OCI-LY7 (cell line): ENCODE measurements at regions not wholly inside any gene's neighbourhood (a gene's known extent, or its start where the extent isn't known, plus 50 kb on each side); places are given as distances from the start of the nearest gene placed in this dataset.

Source experiments
- BruUV-seq: library from RNA; stranded (reverse); fragments of 400-500 nt; replicated peaks from 2 replicates; lab custom pipeline; 2021; lab: Mats Ljungman, UMichigan
- CTCF ChIA-PET: fragments of 300-600 bp; sonication (Branson Sonifier 250); formaldehyde crosslinking; loops from one replicate; lab custom pipeline; 2022; ENCODE audit warnings: antibody characterized with exemption; ENCODE audit not compliant: unreplicated experiment; lab: Charles Lee
- POLR2A ChIA-PET: fragments of 300-600 bp; sonication (Branson Sonifier 250); formaldehyde crosslinking; loops from one replicate; lab custom pipeline; 2022; ENCODE audit warnings: antibody characterized with exemption; lab: Charles Lee
- DNase-seq: peaks from one replicate; pipeline ENCODE4 v3.0.0-alpha.2; 2015; ENCODE audit warnings: low spot score
- H2AFZ ChIP-seq: fragments of 200-600 bp; sonication (generic), shearing (Covaris generic); 2 replicates; pipeline ENCODE4 v1.6.1; 2014; ENCODE audit warnings: mild to moderate bottlenecking, antibody characterized with exemption, low read length, moderate library complexity
- H3K27ac ChIP-seq: fragments of 200-600 bp; sonication (generic); 2 replicates; pipeline ENCODE4 v1.5.1; 2014; ENCODE audit warnings: mixed run types, low read depth, mild to moderate bottlenecking, moderate library complexity, low read length, inconsistent platforms; ENCODE audit not compliant: poor library complexity, severe bottlenecking
- H3K36me3 ChIP-seq: fragments of 200-600 bp; sonication (generic); 2 replicates; pipeline ENCODE4 v1.6.1; 2014; ENCODE audit warnings: mild to moderate bottlenecking, antibody characterized with exemption, low read length, moderate library complexity, mixed read lengths; ENCODE audit not compliant: insufficient read depth
- H3K4me1 ChIP-seq: fragments of 200-600 bp; sonication (generic); 2 replicates; pipeline ENCODE4 v1.5.1; 2014; ENCODE audit warnings: mild to moderate bottlenecking, low read length; ENCODE audit not compliant: insufficient read depth, poor library complexity, severe bottlenecking
- H3K4me2 ChIP-seq: fragments of 200-600 bp; sonication (generic); 2 replicates; pipeline ENCODE4 v1.6.1; 2014; ENCODE audit warnings: mild to moderate bottlenecking, low read length
- H3K4me3 ChIP-seq: fragments of 200-600 bp; sonication (generic); 2 replicates; pipeline ENCODE4 v1.5.1; 2014; ENCODE audit warnings: mild to moderate bottlenecking, low read depth, low read length; ENCODE audit not compliant: poor library complexity, severe bottlenecking
- H3K79me2 ChIP-seq: fragments of 200-600 bp; sonication (generic); 2 replicates; pipeline ENCODE4 v1.6.1; 2016; ENCODE audit warnings: low read depth, mild to moderate bottlenecking, low read length, moderate library complexity, mixed read lengths; ENCODE audit not compliant: insufficient read depth
- H3K9me2 ChIP-seq: fragments of 200-600 bp; sonication (generic); 2 replicates; pipeline ENCODE4 v1.6.1; 2016; ENCODE audit warnings: mild to moderate bottlenecking, low read length, mixed read lengths; ENCODE audit not compliant: insufficient read depth
- H3K9me3 ChIP-seq: fragments of 200-600 bp; sonication (generic); 2 replicates; pipeline ENCODE4 v1.6.1; 2014; ENCODE audit warnings: mild to moderate bottlenecking, mixed run types, low read length, mixed read lengths
- H4K20me1 ChIP-seq: fragments of 200-600 bp; sonication (generic); 2 replicates; pipeline ENCODE4 v1.6.1; 2014; ENCODE audit warnings: mild to moderate bottlenecking, antibody characterized with exemption, low read length, moderate library complexity, mixed read lengths; ENCODE audit not compliant: insufficient read depth
- EZH2phosphoT487 ChIP-seq: fragments of 200-600 bp; sonication (generic); IDR thresholded peaks from 2 replicates; pipeline ENCODE4 v1.6.1; 2018; ENCODE audit warnings: low read depth, borderline replicate concordance, mild to moderate bottlenecking, mixed run types, antibody characterized with exemption, low read length, moderate library complexity, mixed read lengths
- intact Hi-C: fragments of 100-400 bp; cut with micrococcal nuclease; formaldehyde crosslinking; loops from one replicate; pipeline ENCODE4 v1.10.0; 2022; ENCODE audit not compliant: unreplicated experiment
- TF ChIP-seq, protein P1 (sequence below): fragments of 200-600 bp; sonication (generic); conservative IDR thresholded peaks from 2 replicates; pipeline ENCODE4 v1.5.1; 2014; ENCODE audit warnings: mild to moderate bottlenecking, antibody characterized with exemption, low read length, moderate library complexity, mixed read lengths

DNA sequence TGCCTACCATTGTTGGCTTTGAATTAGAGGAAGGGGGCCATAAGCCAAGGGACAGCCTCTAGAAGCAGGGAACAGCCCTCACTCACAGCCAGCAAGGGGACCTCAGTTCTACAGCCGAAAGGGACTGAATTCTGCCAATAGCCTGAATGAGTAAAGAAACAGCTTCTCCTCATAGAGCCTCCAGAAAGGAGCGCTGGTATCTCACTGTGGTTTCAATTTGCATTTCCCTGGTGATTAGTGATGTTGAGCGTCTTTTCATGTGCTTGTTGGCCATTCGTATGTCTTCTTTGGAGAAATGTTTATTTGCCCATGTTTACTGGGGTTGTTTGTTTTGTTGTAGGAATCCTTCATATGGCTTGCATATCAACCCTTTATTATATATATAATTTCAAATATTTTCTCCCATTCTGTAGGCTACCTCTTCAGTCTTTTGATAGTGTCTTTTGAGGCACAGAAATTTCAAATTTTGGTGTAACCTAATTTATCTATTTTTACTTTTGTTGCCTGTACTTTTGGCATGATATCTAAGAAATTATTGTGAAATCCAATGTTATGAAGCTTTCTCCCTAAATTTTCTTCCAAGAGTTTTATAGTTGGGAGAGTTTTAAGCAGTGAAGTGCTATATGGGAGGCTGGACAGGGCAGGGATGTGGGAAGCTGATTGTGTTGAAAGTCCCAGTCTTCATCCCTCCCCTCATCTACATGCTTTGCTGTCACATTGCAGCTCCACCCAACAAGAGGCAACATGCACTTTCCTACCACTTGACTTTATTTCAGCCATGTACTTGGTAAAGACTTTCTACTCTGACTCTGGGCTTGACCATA lies 57.1 kb upstream of the GPCPD1 start:
- POLR2A ChIA-PET = interaction anchor here (0.6 to 8.9 kb wide), 9 partner anchors 8 to 595 kb away, joined by 3 to 58 read pairs (median 4); no protein-coding TSS in a partner anchor
- H3K9me2 ChIP-seq = no peaks in the 10 kb centered on the region
- CTCF ChIA-PET = no interaction called here
- H3K4me2 ChIP-seq = peak overlapping the region; percentile 46
- DNase-seq = peak; percentile 61
- H3K4me1 ChIP-seq = peaks cover 83% of the 10 kb centered on the region
- H3K36me3 ChIP-seq = no peaks in the 10 kb centered on the region
- BruUV-seq = no TSS peak
- no peak for TF ChIP-seq EZH2phosphoT487
- TF ChIP-seq, protein P1, sequence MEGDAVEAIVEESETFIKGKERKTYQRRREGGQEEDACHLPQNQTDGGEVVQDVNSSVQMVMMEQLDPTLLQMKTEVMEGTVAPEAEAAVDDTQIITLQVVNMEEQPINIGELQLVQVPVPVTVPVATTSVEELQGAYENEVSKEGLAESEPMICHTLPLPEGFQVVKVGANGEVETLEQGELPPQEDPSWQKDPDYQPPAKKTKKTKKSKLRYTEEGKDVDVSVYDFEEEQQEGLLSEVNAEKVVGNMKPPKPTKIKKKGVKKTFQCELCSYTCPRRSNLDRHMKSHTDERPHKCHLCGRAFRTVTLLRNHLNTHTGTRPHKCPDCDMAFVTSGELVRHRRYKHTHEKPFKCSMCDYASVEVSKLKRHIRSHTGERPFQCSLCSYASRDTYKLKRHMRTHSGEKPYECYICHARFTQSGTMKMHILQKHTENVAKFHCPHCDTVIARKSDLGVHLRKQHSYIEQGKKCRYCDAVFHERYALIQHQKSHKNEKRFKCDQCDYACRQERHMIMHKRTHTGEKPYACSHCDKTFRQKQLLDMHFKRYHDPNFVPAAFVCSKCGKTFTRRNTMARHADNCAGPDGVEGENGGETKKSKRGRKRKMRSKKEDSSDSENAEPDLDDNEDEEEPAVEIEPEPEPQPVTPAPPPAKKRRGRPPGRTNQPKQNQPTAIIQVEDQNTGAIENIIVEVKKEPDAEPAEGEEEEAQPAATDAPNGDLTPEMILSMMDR = no peak
- H3K79me2 ChIP-seq = peaks cover under 1% of the 10 kb centered on the region; the same call in 1 of the 2 replicates
- H3K4me3 ChIP-seq = peak overlapping the region; percentile 4
- H3K27ac ChIP-seq = peak overlapping the region; percentile 94
- peaks cover 6% of the 10 kb centered on the region; the same call in 1 of the 2 replicates for H3K9me3 ChIP-seq
- H2AFZ ChIP-seq = peak overlapping the region; percentile 29; the same call in 1 of the 2 replicates
- intact Hi-C loops = no loop called here
- H4K20me1 ChIP-seq = no peaks in the 10 kb centered on the region

DNA sequence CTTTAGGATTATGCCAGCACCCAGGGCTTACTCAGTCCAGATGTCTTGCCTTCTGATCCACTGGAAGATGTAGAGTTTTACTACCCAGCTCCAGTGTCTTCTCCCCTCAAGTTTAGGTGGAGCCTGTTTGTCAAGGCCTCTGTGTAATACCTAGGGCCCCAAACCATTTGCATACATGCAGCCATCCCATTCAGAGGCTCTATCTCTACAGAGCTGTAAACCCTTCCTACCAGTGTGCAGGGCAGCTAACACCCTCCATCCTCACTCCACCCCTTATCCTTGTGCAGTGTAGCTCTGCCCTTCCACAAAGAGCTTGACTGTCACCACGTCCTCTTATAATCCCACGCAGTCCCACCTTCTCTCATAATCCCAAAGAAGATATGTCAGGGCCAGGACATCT lies 54.6 kb upstream of the GPCPD1 start:
- no peaks in the 10 kb centered on the region for H3K36me3 ChIP-seq
- ChIA-PET POLR2A (interaction anchor here (0.5 to 1.4 kb wide), 8 partner anchors 9 to 127 kb away, joined by 3 to 7 read pairs (median 4); no protein-coding TSS in a partner anchor), CTCF (interaction anchor here (1.0 kb wide), 1 partner anchor 26 kb away, joined by 5 read pairs; no protein-coding TSS in a partner anchor)
- no peaks in the 10 kb centered on the region for H3K9me2 ChIP-seq
- no peaks in the 10 kb centered on the region for H3K79me2 ChIP-seq
- H3K4me2 ChIP-seq = peak overlapping the region; percentile 32
- peaks cover 81% of the 10 kb centered on the region for H3K4me1 ChIP-seq
- no peak for DNase-seq
- no peak overlapping the region; the same call in 1 of the 2 replicates for H2AFZ ChIP-seq
- peak overlapping the region; percentile 55 for H3K27ac ChIP-seq
- BruUV-seq = no TSS peak
- intact Hi-C loops = no loop called here
- H4K20me1 ChIP-seq = no peaks in the 10 kb centered on the region
- TF ChIP-seq EZH2phosphoT487 = no peak
- TF ChIP-seq, protein P1 = no peak
- H3K9me3 ChIP-seq = peaks cover 6% of the 10 kb centered on the region; the same call in 1 of the 2 replicates
- no peak overlapping the region for H3K4me3 ChIP-seq
